Ovary (tissue), 7 donors: ENCODE measurements at regions not wholly inside any gene's neighbourhood (a gene's known extent, or its start where the extent isn't known, plus 50 kb on each side); places are given as distances from the start of the nearest gene placed in this dataset.

Experiments
- DNase-seq, 5 donors: peaks; one replicate each; pipeline ENCODE4 v3.0.0-alpha.2; 2019 to 2020
- H3K27ac ChIP-seq, 2 donors: fragments of 200-600 bp; one replicate each; pipeline versions ENCODE4 v1.5.1 to v1.8.0; 2019 to 2022
- H3K27me3 ChIP-seq: fragments of 200-600 bp; one replicate; pipeline ENCODE4 v1.8.0; 2022
- H3K36me3 ChIP-seq: fragments of 200-600 bp; sonication (generic); one replicate; pipeline ENCODE4 v1.5.1; 2019
- H3K4me1 ChIP-seq: one replicate; pipeline ENCODE4 v1.8.1; 2013; ENCODE audit warnings: mild to moderate bottlenecking, moderate library complexity; ENCODE audit not compliant: insufficient read depth
- H3K4me3 ChIP-seq: fragments of 200-600 bp; sonication (generic); one replicate; pipeline ENCODE4 v1.5.1; 2017
- H3K9me3 ChIP-seq, 2 donors: fragments of 200-600 bp in 1 of 2; sonication (generic) in 1 of 2; one replicate each; pipeline versions ENCODE4 v1.5.1 to v1.8.1; 2013 to 2019; ENCODE audit warnings: mild to moderate bottlenecking in 1 of 2, moderate library complexity in 1 of 2
- EP300 ChIP-seq: sonication (generic); formaldehyde crosslinking; IDR thresholded peaks from one replicate; pipeline ENCODE4 v1.6.1; 2017; ENCODE audit warnings: antibody characterized with exemption
- POLR2A ChIP-seq: fragments of 450-650 bp; IDR thresholded peaks from one replicate; pipeline ENCODE4 v1.6.1; 2017; ENCODE audit warnings: antibody characterized with exemption, mild to moderate bottlenecking, moderate library complexity
- WGBS, 3 donors: extraction: QIAGEN DNeasy Blood & Tissue Kit in 1 of 3; methylation state at CpG; one replicate each; pipeline versions ENCODE4 v1.1.5 to v1.1.7; 2013 to 2017; 5-methylcytosine and 5-hydroxymethylcytosine counted together
- intact Hi-C, 4 donors: fragments of 100-400 bp; cut with DNase I; formaldehyde crosslinking; loops; one replicate each; pipeline versions ENCODE4 v1.11.0 to v1.15.1; 2022 to 2023
- TF ChIP-seq, protein P1 (sequence below), 3 donors: fragments of 450-650 bp in 2 of 3; fragments of 200-600 bp in 1 of 3; IDR thresholded peaks; one replicate each; pipeline versions ENCODE4 v1.5.1 to v1.8.0; 2016 to 2022; ENCODE audit warnings: antibody characterized with exemption in 3 of 3, mild to moderate bottlenecking in 1 of 3
- donor health status: DM: no; HTN: no; CAD: no; lungs with moderate emphysema.
- donor health status: DM: no; HTN: no; CAD: no.
- donor health status: Bipolar disorder and iron deficiency.
- donor health status: DM: no; HTN: no; CAD: no.
- donor health status: DM: yes; HTN: yes; CAD: no.

DNA sequence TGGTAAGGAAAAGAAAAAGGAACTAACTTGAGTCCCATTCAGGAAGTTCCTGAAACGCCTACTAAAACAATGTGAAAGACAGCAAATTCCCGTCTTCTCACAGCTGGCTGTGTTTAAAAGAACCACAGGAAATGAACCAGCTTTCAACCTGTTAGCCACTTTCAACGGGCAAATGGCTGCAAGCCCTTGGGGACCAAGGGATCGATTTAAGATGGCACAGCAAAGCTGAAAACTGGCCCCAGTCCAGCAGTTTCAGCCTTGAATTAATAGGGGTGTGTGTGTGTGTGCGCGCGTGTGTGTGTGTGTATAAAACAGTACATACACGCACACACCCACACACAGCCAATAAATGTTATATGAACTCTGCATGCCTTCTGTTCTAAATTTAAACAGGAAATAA, 168.7 kb upstream of the TMCO5A start:
- Histone ChIP-seq H3K27ac (no peak overlapping the region), H3K9me3 (no peaks in the 10 kb centered on the region), H3K4me1 (no peaks in the 10 kb centered on the region), H3K4me3 (no peak overlapping the region), H3K27me3 (no peaks in the 10 kb centered on the region), H3K36me3 (no peaks in the 10 kb centered on the region)
- TF ChIP-seq EP300, result no peak
- no peak for TF ChIP-seq POLR2A
- TF ChIP-seq, protein P1, sequence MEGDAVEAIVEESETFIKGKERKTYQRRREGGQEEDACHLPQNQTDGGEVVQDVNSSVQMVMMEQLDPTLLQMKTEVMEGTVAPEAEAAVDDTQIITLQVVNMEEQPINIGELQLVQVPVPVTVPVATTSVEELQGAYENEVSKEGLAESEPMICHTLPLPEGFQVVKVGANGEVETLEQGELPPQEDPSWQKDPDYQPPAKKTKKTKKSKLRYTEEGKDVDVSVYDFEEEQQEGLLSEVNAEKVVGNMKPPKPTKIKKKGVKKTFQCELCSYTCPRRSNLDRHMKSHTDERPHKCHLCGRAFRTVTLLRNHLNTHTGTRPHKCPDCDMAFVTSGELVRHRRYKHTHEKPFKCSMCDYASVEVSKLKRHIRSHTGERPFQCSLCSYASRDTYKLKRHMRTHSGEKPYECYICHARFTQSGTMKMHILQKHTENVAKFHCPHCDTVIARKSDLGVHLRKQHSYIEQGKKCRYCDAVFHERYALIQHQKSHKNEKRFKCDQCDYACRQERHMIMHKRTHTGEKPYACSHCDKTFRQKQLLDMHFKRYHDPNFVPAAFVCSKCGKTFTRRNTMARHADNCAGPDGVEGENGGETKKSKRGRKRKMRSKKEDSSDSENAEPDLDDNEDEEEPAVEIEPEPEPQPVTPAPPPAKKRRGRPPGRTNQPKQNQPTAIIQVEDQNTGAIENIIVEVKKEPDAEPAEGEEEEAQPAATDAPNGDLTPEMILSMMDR (IDR thresholded peaks at IDR 0.05), result no peak
- intact Hi-C loops, result no loop called here
- WGBS, 3 donors, result 44 to 64% (median 45%) methylated on average over 8 of the region's 8 CpGs
- DNase-seq, result no peak

DNA sequence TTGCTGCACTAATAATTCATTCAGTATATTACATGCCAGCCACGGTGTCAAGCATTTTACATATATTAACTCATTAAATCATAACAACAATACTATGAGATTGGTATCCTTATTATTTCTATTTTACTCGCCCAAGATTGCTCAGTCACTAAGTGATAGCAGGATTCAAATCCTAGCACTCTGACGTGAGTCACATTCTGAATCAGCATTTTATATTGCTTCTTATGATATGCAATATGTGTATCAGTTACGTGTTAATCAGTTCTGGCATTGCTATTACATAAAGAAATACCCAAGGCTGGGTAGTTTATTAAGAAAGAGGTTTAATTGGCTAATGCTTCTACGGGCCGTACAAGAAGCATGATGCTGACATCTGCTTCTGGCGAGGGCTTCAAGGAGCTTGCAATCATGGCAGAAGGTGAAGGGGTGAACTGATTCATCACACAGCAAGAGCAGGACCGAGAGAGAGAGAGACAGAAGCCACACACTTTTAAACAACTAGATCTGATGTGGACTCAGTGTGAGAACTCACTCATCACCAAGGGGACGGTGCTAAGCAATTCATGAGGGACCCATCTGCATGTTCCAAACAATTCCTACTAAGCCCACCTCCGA, 166.5 kb upstream of the TMCO5A start:
- DNase-seq, result no peak
- H3K9me3 ChIP-seq, result no peaks in the 10 kb centered on the region
- intact Hi-C loops, result no loop called here
- no peaks in the 10 kb centered on the region for H3K27me3 ChIP-seq
- H3K4me3 ChIP-seq, result no peak overlapping the region
- TF ChIP-seq, protein P1 (IDR thresholded peaks at IDR 0.05), result no peak
- TF ChIP-seq EP300 (no peak), POLR2A (no peak)
- H3K36me3 ChIP-seq, result no peaks in the 10 kb centered on the region
- no peaks in the 10 kb centered on the region for H3K4me1 ChIP-seq
- no peak overlapping the region for H3K27ac ChIP-seq
- WGBS, 3 donors, result 84 to 88% (median 85%) methylated on average over 10 of the region's 10 CpGs

DNA sequence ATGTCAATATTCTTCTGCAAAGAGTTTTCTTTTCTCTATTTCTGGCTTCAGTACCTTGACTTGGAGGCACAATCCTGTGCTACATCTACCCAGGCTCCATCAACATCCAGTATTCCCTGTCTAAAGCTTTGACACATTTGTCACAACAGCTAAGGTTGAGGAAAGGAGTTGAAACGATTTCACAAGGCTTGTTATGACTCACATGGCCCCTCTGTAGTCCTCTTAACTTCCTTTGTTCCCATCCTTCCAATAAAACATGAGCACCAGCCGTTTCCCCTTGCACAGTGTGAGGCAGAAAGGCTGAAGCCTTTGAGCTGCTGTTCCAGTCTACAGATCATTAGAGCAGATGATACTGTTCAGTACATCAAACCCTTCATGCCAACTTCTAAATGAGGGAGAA, 163.0 kb upstream of the TMCO5A start:
- TF ChIP-seq, protein P1 (IDR thresholded peaks at IDR 0.05), result no peak
- no peak for TF ChIP-seq POLR2A
- intact Hi-C loops, result no loop called here
- 34 to 48% (median 40%) methylated on average over 2 of the region's 2 CpGs for WGBS, 3 donors

DNA sequence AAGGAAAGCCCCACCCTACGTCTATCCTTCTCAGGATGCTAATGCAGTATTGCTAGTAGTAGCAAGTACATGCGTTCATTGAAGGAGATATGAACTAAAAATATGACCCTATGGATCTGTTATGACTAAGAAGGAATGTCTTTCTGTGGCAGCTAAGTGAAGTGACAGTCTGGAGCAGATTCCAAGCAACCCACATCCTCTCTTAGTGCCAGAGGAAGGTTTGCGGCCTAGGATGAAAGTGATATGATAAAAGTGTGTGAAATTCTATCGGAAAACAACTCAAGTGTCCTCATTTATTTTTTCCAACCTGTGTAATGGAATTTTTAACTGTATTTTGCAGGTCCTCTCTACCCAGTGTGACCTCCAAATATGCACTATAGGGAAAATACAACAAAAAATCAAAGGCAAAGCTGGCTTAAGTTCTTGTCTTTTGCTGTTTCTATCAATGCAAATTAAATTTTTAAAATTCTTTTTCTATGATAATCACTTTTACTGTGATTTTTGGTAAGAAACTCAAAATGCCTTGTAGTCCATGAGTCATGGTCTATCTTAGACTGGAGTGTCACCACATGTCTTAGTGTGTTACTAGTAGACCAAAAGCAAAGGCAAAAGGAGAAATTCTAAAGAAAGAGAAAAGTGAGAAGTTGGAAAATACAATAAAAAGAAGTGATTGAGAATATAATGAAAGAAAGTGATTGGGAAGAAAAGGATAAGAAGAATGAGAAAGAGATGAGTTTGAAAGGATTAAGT, 161.2 kb upstream of the TMCO5A start:
- 72 to 88% (median 83%) methylated on average over 4 of the region's 4 CpGs for WGBS, 3 donors
- no peaks in the 10 kb centered on the region for H3K4me1 ChIP-seq
- no peak overlapping the region for H3K4me3 ChIP-seq
- TF ChIP-seq EP300, result no peak
- TF ChIP-seq, protein P1 (IDR thresholded peaks at IDR 0.05), result no peak
- no peak for TF ChIP-seq POLR2A
- no peaks in the 10 kb centered on the region for H3K27me3 ChIP-seq
- H3K36me3 ChIP-seq, result no peaks in the 10 kb centered on the region
- intact Hi-C loops, result no loop called here
- no peaks in the 10 kb centered on the region for H3K9me3 ChIP-seq
- no peak for DNase-seq
- H3K27ac ChIP-seq, result no peak overlapping the region

More for the DNA sequence above, 163.0 kb upstream of the TMCO5A start:
- Histone ChIP-seq H3K36me3 (no peaks in the 10 kb centered on the region), H3K4me3 (no peak overlapping the region), H3K9me3 (no peaks in the 10 kb centered on the region), H3K27me3 (no peaks in the 10 kb centered on the region), H3K27ac (no peak overlapping the region), H3K4me1 (no peaks in the 10 kb centered on the region)
- no peak for DNase-seq
